HEK293T (cell line): ENCODE measurements at regions not wholly inside any gene's neighbourhood (a gene's known extent, or its start where the extent isn't known, plus 50 kb on each side); places are given as distances from the start of the nearest gene placed in this dataset.
"Not testable (repeated sequence)": the region's sequence is repeated elsewhere in the genome, so short reads cannot be mapped to it uniquely, and the experiment has no call there.

Experiments used
- BHLHE40 ChIP-seq: fragments of 450-650 bp; IDR thresholded peaks from 2 replicates; pipeline ENCODE4 v1.6.1; 2016; ENCODE audit warnings: mild to moderate bottlenecking, moderate library complexity, borderline replicate concordance
- CTBP1 ChIP-seq: fragments of 450-650 bp; IDR thresholded peaks from 2 replicates; pipeline ENCODE4 v1.6.1; 2016; ENCODE audit warnings: borderline replicate concordance
- ELF4 ChIP-seq: fragments of 450-650 bp; IDR thresholded peaks from 2 replicates; pipeline ENCODE4 v1.6.1; 2017; ENCODE audit warnings: antibody characterized with exemption
- FOXA1 ChIP-seq: fragments of 450-650 bp; IDR thresholded peaks from 2 replicates; pipeline ENCODE4 v1.6.1; 2016; ENCODE audit warnings: mild to moderate bottlenecking
- FOXK2 ChIP-seq: fragments of 450-650 bp; IDR thresholded peaks from 2 replicates; pipeline ENCODE4 v1.6.1; 2016; ENCODE audit warnings: mild to moderate bottlenecking
- L3MBTL2 ChIP-seq: fragments of 450-650 bp; conservative IDR thresholded peaks from 2 replicates; pipeline ENCODE4 v1.6.1; 2016; ENCODE audit warnings: mild to moderate bottlenecking
- LEF1 ChIP-seq: fragments of 450-650 bp; IDR thresholded peaks from 2 replicates; pipeline ENCODE4 v1.6.1; 2017; ENCODE audit warnings: mild to moderate bottlenecking, borderline replicate concordance
- NFRKB ChIP-seq: fragments of 450-650 bp; IDR thresholded peaks from 2 replicates; pipeline ENCODE4 v1.6.1; 2016; ENCODE audit warnings: mild to moderate bottlenecking, moderate library complexity
- SUZ12 ChIP-seq: fragments of 450-650 bp; IDR thresholded peaks from 2 replicates; pipeline ENCODE4 v1.6.1; 2016; ENCODE audit warnings: mild to moderate bottlenecking

DNA sequence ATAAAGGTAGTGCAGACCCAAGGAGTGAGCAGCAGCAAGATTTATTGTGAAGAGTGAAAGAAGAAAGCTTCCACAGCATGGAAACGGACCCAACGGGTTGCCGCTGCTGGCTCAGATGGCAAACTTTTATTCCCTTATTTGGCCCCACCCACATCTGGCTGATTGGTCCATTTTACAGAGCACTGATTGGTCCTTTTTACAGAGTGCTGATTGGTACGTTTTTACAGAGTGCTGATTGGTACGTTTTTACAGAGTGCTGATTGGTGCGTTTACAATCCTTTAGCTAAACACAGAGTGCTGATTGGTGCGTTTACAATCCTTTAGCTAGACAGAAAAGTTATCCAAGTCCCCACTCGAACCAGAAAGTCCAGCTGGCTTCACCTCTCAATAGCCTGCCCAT lies 72.9 kb upstream of the RGPD4 start:
- TF ChIP-seq L3MBTL2, LEF1, FOXK2, ELF4, FOXA1, BHLHE40, CTBP1, SUZ12, NFRKB: not testable (repeated sequence)
